H1 (cell line): ENCODE measurements at regions not wholly inside any gene's neighbourhood (a gene's known extent, or its start where the extent isn't known, plus 50 kb on each side); places are given as distances from the start of the nearest gene placed in this dataset.

Source experiments
- CTCF ChIA-PET: fragments of 300-600 bp; sonication (Branson Sonifier 250); formaldehyde crosslinking; loops from one replicate; lab custom pipeline; 2021; ENCODE audit not compliant: partially characterized antibody; lab: Charles Lee
- POLR2A ChIA-PET: fragments of 300-600 bp; sonication (Branson Sonifier 250); formaldehyde crosslinking; loops from one replicate; lab custom pipeline; 2021; ENCODE audit warnings: inconsistent platforms; ENCODE audit not compliant: partially characterized antibody; lab: Charles Lee
- DNase-seq, 2 experiments: peaks; one replicate each; pipeline versions ENCODE4 v3.0.0 to v3.0.0-alpha.2; 2010 to 2022; ENCODE audit warnings: low spot score in 2 of 2, low read depth in 1 of 2, mixed read lengths in 1 of 2
- FAIRE-seq: peaks from 2 replicates; lab custom pipeline; 2011; peaks lifted over from hg19 to GRCh38; lab: Jason Lieb, UNC
- H2AFZ ChIP-seq: 2 replicates; pipeline ENCODE4 v1.8.1; 2012; ENCODE audit warnings: low read length, inconsistent platforms
- H2AK5ac ChIP-seq: 2 replicates; pipeline ENCODE4 v1.6.1; 2013; ENCODE audit warnings: low read depth, low read length
- H2BK120ac ChIP-seq: replicated peaks from 2 replicates; pipeline ENCODE3; 2013; ENCODE audit warnings: low read depth, low read length, inconsistent platforms
- H2BK12ac ChIP-seq: 2 replicates; pipeline ENCODE4 v1.6.1; 2013; ENCODE audit warnings: low read depth, low read length
- H2BK15ac ChIP-seq: 2 replicates; pipeline ENCODE4 v1.6.1; 2013; ENCODE audit warnings: low read length
- H2BK20ac ChIP-seq: 2 replicates; pipeline ENCODE4 v1.6.1; 2013; ENCODE audit warnings: low read length
- H2BK5ac ChIP-seq: 2 replicates; pipeline ENCODE4 v1.6.1; 2013; ENCODE audit warnings: low read depth, low read length
- H3K14ac ChIP-seq: 2 replicates; pipeline ENCODE4 v1.6.1; 2013; ENCODE audit warnings: inconsistent platforms; ENCODE audit not compliant: insufficient read length
- H3K18ac ChIP-seq: 2 replicates; pipeline ENCODE4 v1.6.1; 2013; ENCODE audit warnings: low read length; ENCODE audit errors: extremely low read depth
- H3K23ac ChIP-seq: 2 replicates; pipeline ENCODE4 v1.6.1; 2013; ENCODE audit warnings: inconsistent platforms; ENCODE audit not compliant: insufficient read length
- H3K23me2 ChIP-seq: 2 replicates; pipeline ENCODE4 v1.6.1; 2013; ENCODE audit warnings: low read depth, low read length
- H3K27ac ChIP-seq: 2 replicates; pipeline ENCODE4 v1.6.1; 2011; ENCODE audit warnings: low read depth, low read length, inconsistent platforms
- H3K27me3 ChIP-seq, 4 experiments: replicated peaks in 1 of 4; 1 replicate in 1 of 4; 2 replicates in 3 of 4; pipeline versions ENCODE4 v1.6.1 to v1.8.1; 2011 to 2013; ENCODE audit warnings: low read length in 3 of 4, mild to moderate bottlenecking in 3 of 4, inconsistent platforms in 2 of 4, mixed read lengths in 2 of 4, moderate library complexity in 1 of 4; ENCODE audit not compliant: control insufficient read depth in 3 of 4, insufficient read depth in 3 of 4; ENCODE audit errors: extremely low read depth in 1 of 4
- H3K36me3 ChIP-seq, 4 experiments: 2 replicates each; pipeline versions ENCODE4 v1.6.1 to v1.8.1; 2011 to 2013; ENCODE audit warnings: mild to moderate bottlenecking in 4 of 4, low read length in 3 of 4, moderate library complexity in 2 of 4, control low read depth in 1 of 4, inconsistent platforms in 1 of 4; ENCODE audit not compliant: insufficient read depth in 4 of 4, control insufficient read depth in 2 of 4
- H3K4ac ChIP-seq: replicated peaks from 2 replicates; pipeline ENCODE3; 2013; ENCODE audit warnings: low read length, low read depth, mixed read lengths, inconsistent platforms; ENCODE audit not compliant: insufficient read length
- H3K4me1 ChIP-seq, 4 experiments: replicated peaks in 1 of 4; 1 replicate in 1 of 4; 2 replicates in 3 of 4; pipeline versions ENCODE4 v1.6.1 to v1.8.1; 2011 to 2013; ENCODE audit warnings: low read length in 3 of 4, inconsistent platforms in 2 of 4, mixed read lengths in 1 of 4; ENCODE audit not compliant: insufficient read depth in 4 of 4, control insufficient read depth in 3 of 4
- H3K4me2 ChIP-seq, 2 experiments: 2 replicates each; pipeline versions ENCODE4 v1.6.1 to v1.8.1; 2011 to 2013; ENCODE audit warnings: low read depth in 2 of 2, low read length in 2 of 2, control low read depth in 1 of 2, inconsistent platforms in 1 of 2, mild to moderate bottlenecking in 1 of 2; ENCODE audit not compliant: insufficient read depth in 1 of 2
- H3K4me3 ChIP-seq, 4 experiments: fragments of 200-600, 300-600 bp in 1 of 4; sonication (generic), shearing (Covaris generic), sonication (Bioruptor Twin) in 1 of 4; 2 replicates each; pipeline versions ENCODE4 v1.5.1 to v1.8.1; 2011 to 2016; ENCODE audit warnings: low read length in 4 of 4, low read depth in 3 of 4, control low read depth in 2 of 4, inconsistent platforms in 2 of 4, mild to moderate bottlenecking in 2 of 4, mixed read lengths in 1 of 4, moderate library complexity in 1 of 4; ENCODE audit not compliant: insufficient read depth in 2 of 4; ENCODE audit errors: extremely low read depth in 1 of 4
- H3K56ac ChIP-seq: replicated peaks from 2 replicates; pipeline ENCODE3; 2013; ENCODE audit warnings: low read depth, mild to moderate bottlenecking, mixed read lengths, low read length, inconsistent platforms; ENCODE audit not compliant: insufficient read length
- H3K79me1 ChIP-seq: 2 replicates; pipeline ENCODE4 v1.6.1; 2013; ENCODE audit warnings: low read depth, low read length, control low read depth
- H3K79me2 ChIP-seq, 2 experiments: 2 replicates each; pipeline versions ENCODE4 v1.6.1 to v1.8.1; 2012 to 2013; ENCODE audit warnings: low read length in 2 of 2, mild to moderate bottlenecking in 2 of 2, inconsistent platforms in 1 of 2; ENCODE audit not compliant: insufficient read depth in 2 of 2, control insufficient read depth in 1 of 2
- H3K9ac ChIP-seq, 4 experiments: replicated peaks in 1 of 4; 1 replicate in 1 of 4; 2 replicates in 3 of 4; pipeline versions ENCODE4 v1.6.1 to v1.8.1; 2011 to 2013; ENCODE audit warnings: low read depth in 3 of 4, low read length in 3 of 4, control low read depth in 2 of 4, mild to moderate bottlenecking in 2 of 4, moderate library complexity in 2 of 4, inconsistent platforms in 1 of 4; ENCODE audit errors: extremely low read depth in 1 of 4
- H3K9me3 ChIP-seq, 2 experiments: 2 replicates each; pipeline versions ENCODE4 v1.6.1 to v1.8.1; 2012 to 2013; ENCODE audit warnings: mild to moderate bottlenecking in 2 of 2, moderate library complexity in 2 of 2, control low read depth in 1 of 2, inconsistent platforms in 1 of 2, low read depth in 1 of 2, low read length in 1 of 2, mixed read lengths in 1 of 2; ENCODE audit not compliant: insufficient read depth in 2 of 2
- H4K20me1 ChIP-seq, 2 experiments: replicated peaks in 1 of 2; 2 replicates each; pipeline versions ENCODE3 to v1.8.1; 2011 to 2013; ENCODE audit warnings: inconsistent platforms in 2 of 2, low read length in 2 of 2, mild to moderate bottlenecking in 1 of 2; ENCODE audit not compliant: insufficient read depth in 2 of 2, control insufficient read depth in 1 of 2
- H4K5ac ChIP-seq: 2 replicates; pipeline ENCODE4 v1.6.1; 2013; ENCODE audit warnings: low read length, low read depth, mixed read lengths, inconsistent platforms; ENCODE audit not compliant: insufficient read length
- H4K8ac ChIP-seq: 2 replicates; pipeline ENCODE4 v1.8.0; 2013; ENCODE audit warnings: mild to moderate bottlenecking, moderate library complexity, low read length, inconsistent platforms; ENCODE audit not compliant: insufficient read depth; ENCODE audit errors: extremely low read depth
- H4K91ac ChIP-seq: replicated peaks from 2 replicates; pipeline ENCODE3; 2013; ENCODE audit warnings: low read length, mixed read lengths, inconsistent platforms; ENCODE audit not compliant: insufficient read length
- CREB1 ChIP-seq: IDR thresholded peaks from 2 replicates; pipeline ENCODE4 v1.6.1; 2012; ENCODE audit warnings: inconsistent platforms
- GTF2F1 ChIP-seq: IDR thresholded peaks from 2 replicates; pipeline ENCODE4 v1.6.1; 2012; ENCODE audit warnings: low read depth, low read length, improper control_type of control experiment, borderline replicate concordance
- HDAC2 ChIP-seq, 2 experiments: fragments of 300-600 bp in 1 of 2; sonication (generic) in 1 of 2; IDR thresholded peaks; 2 replicates each; pipeline ENCODE4 v1.6.1; 2011 to 2012; ENCODE audit warnings: low read depth in 2 of 2, low read length in 2 of 2, mild to moderate bottlenecking in 2 of 2, moderate library complexity in 2 of 2, borderline replicate concordance in 1 of 2, inconsistent platforms in 1 of 2
- HDAC6 ChIP-seq: IDR thresholded peaks from one replicate; pipeline ENCODE4 v1.7.1; 2012; ENCODE audit warnings: low read depth, mild to moderate bottlenecking, inconsistent platforms, low read length, moderate library complexity
- JUN ChIP-seq: IDR thresholded peaks from 2 replicates; pipeline ENCODE4 v1.6.1; 2011; ENCODE audit warnings: low read depth, mild to moderate bottlenecking, improper control_type of control experiment, low read length
- KDM1A ChIP-seq: fragments of 200-600, 300-600 bp; sonication (generic); IDR thresholded peaks from 2 replicates; pipeline ENCODE4 v1.7.1; 2016; ENCODE audit warnings: mild to moderate bottlenecking, low read length, borderline replicate concordance
- KDM4A ChIP-seq: IDR thresholded peaks from one replicate; pipeline ENCODE4 v1.7.1; 2012; ENCODE audit warnings: low read depth, mild to moderate bottlenecking, moderate library complexity, low read length, inconsistent platforms; ENCODE audit not compliant: severe bottlenecking
- POU5F1 ChIP-seq: IDR thresholded peaks from 2 replicates; pipeline ENCODE4 v1.6.1; 2011; ENCODE audit warnings: low read depth, mild to moderate bottlenecking, low read length, moderate library complexity
- SP1 ChIP-seq: IDR thresholded peaks from 2 replicates; pipeline ENCODE4 v1.6.1; 2011; ENCODE audit warnings: low read depth, low read length
- SUZ12 ChIP-seq: fragments of 200-600 bp; sonication (generic); IDR thresholded peaks from 2 replicates; pipeline ENCODE4 v1.6.1; 2012; ENCODE audit warnings: mild to moderate bottlenecking, inconsistent platforms, low read length, moderate library complexity, mixed read lengths
- USF2 ChIP-seq: IDR thresholded peaks from 2 replicates; pipeline ENCODE4 v1.6.1; 2011; ENCODE audit warnings: low read length, improper control_type of control experiment
- WGBS, 2 experiments: shearing (Covaris generic) in 1 of 2; methylation state at CpG; one replicate each; pipeline versions ENCODE4 v1.1.6 to v1.1.7; 2013 to 2015; ENCODE audit warnings: low lambda C conversion rate in 2 of 2, mixed read lengths in 2 of 2, inconsistent platforms in 1 of 2, low coverage in 1 of 2, missing lambda C conversion rate in 1 of 2; ENCODE audit not compliant: insufficient replicate concordance in 2 of 2, insufficient coverage in 1 of 2, insufficient read length in 1 of 2; ENCODE audit errors: extremely low coverage in 1 of 2, missing lambda C conversion rate in 1 of 2; 5-methylcytosine and 5-hydroxymethylcytosine counted together
- TF ChIP-seq, protein P1 (sequence below): IDR thresholded peaks from 2 replicates; pipeline ENCODE4 v1.6.1; 2012; ENCODE audit warnings: low read length, inconsistent platforms

GRCh38 chr5:54661111-54661510 lies 143.6 kb downstream of the SNX18 start:
- H3K4me2 ChIP-seq = no peak overlapping the region
- no peak for DNase-seq
- H3K23ac ChIP-seq = no peak overlapping the region
- H3K79me2 ChIP-seq = no peaks in the 10 kb centered on the region
- H2BK5ac ChIP-seq = no peak overlapping the region
- H3K18ac ChIP-seq = no peak overlapping the region
- no peak overlapping the region for H3K27ac ChIP-seq
- no peak overlapping the region for H3K56ac ChIP-seq
- CTCF ChIA-PET = interaction anchor here (0.7 kb wide), 1 partner anchor 1303 kb away, joined by 3 read pairs; no protein-coding TSS in a partner anchor
- POLR2A ChIA-PET = no interaction called here
- no peak overlapping the region for H3K14ac ChIP-seq
- no peak overlapping the region for H3K4me3 ChIP-seq
- no peaks in the 10 kb centered on the region for H3K79me1 ChIP-seq
- no peak overlapping the region for H2BK15ac ChIP-seq
- H3K27me3 ChIP-seq = no peaks in the 10 kb centered on the region
- no peak overlapping the region for H2BK20ac ChIP-seq
- no peak overlapping the region for H2BK12ac ChIP-seq
- no peak overlapping the region for H2BK120ac ChIP-seq
- no peak for FAIRE-seq
- no peak overlapping the region for H2AK5ac ChIP-seq
- no peak overlapping the region for H3K4ac ChIP-seq
- no peaks in the 10 kb centered on the region for H3K36me3 ChIP-seq
- H2AFZ ChIP-seq = no peak overlapping the region
- H3K4me1 ChIP-seq = no peaks in the 10 kb centered on the region
- no peak overlapping the region for H3K9ac ChIP-seq
- 96% methylated on average over 6 of the region's 6 CpGs; no CpG with 5 or more reads in 1 of the 2 experiments for WGBS, 2 experiments
- H4K8ac ChIP-seq = no peak overlapping the region
- H4K5ac ChIP-seq = no peak overlapping the region
- no peaks in the 10 kb centered on the region for H3K23me2 ChIP-seq
- H3K9me3 ChIP-seq = no peaks in the 10 kb centered on the region
- H4K20me1 ChIP-seq = no peaks in the 10 kb centered on the region
- no peak overlapping the region for H4K91ac ChIP-seq
- no peak for TF ChIP-seq KDM4A
- no peak for TF ChIP-seq JUN
- TF ChIP-seq POU5F1 = no peak
- TF ChIP-seq HDAC2 (IDR thresholded peaks at IDR 0.05; ENCODE audit: borderline replicate concordance in 1 of 2, low read depth in 2 of 2, low read length in 2 of 2) = no peak
- TF ChIP-seq SUZ12 = no peak
- no peak for TF ChIP-seq CREB1
- no peak for TF ChIP-seq USF2
- TF ChIP-seq, protein P1, sequence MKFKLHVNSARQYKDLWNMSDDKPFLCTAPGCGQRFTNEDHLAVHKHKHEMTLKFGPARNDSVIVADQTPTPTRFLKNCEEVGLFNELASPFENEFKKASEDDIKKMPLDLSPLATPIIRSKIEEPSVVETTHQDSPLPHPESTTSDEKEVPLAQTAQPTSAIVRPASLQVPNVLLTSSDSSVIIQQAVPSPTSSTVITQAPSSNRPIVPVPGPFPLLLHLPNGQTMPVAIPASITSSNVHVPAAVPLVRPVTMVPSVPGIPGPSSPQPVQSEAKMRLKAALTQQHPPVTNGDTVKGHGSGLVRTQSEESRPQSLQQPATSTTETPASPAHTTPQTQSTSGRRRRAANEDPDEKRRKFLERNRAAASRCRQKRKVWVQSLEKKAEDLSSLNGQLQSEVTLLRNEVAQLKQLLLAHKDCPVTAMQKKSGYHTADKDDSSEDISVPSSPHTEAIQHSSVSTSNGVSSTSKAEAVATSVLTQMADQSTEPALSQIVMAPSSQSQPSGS = no peak
- TF ChIP-seq KDM1A = no peak
- no peak for TF ChIP-seq HDAC6
- TF ChIP-seq GTF2F1 = no peak
- no peak for TF ChIP-seq SP1
